ENCODE measurements at regions not wholly inside any gene's neighbourhood (a gene's known extent, or its start where the extent isn't known, plus 50 kb on each side); places are given as distances from the start of the nearest gene placed in this dataset.

DNA sequence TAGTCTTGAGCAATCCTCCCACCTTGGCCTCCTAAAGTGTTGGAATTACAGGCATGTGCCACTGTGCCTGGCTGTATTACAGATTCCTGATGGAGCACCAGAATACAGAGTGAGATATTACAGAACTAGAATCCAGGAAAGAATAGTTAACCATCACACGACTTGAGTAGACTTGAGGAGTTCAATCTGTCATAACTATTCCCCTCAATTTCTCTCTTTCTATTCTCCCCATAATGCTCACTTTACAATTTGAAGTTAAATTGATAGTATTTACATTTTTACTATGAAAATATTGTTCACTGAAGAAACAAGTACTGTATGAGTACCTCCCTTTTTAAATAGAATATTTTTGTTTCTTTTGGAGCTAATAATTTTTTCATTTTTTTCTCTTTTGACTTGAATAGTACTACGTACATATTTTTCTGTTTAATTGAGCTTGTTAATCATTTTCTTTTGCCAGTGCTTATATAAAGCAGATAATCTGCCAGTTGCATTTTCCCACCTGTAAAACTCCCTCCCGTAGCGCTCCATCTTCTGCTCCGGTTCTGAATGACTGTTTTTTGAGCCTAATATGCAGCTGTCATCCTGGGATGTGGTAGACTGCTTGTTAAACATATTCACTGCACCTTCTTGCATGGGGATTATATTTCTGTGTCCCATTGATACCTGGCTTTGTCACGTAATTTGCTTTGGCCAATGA is 105.5 kb downstream of the MYCN start (continued):
- TF ChIP-seq, protein P1, sequence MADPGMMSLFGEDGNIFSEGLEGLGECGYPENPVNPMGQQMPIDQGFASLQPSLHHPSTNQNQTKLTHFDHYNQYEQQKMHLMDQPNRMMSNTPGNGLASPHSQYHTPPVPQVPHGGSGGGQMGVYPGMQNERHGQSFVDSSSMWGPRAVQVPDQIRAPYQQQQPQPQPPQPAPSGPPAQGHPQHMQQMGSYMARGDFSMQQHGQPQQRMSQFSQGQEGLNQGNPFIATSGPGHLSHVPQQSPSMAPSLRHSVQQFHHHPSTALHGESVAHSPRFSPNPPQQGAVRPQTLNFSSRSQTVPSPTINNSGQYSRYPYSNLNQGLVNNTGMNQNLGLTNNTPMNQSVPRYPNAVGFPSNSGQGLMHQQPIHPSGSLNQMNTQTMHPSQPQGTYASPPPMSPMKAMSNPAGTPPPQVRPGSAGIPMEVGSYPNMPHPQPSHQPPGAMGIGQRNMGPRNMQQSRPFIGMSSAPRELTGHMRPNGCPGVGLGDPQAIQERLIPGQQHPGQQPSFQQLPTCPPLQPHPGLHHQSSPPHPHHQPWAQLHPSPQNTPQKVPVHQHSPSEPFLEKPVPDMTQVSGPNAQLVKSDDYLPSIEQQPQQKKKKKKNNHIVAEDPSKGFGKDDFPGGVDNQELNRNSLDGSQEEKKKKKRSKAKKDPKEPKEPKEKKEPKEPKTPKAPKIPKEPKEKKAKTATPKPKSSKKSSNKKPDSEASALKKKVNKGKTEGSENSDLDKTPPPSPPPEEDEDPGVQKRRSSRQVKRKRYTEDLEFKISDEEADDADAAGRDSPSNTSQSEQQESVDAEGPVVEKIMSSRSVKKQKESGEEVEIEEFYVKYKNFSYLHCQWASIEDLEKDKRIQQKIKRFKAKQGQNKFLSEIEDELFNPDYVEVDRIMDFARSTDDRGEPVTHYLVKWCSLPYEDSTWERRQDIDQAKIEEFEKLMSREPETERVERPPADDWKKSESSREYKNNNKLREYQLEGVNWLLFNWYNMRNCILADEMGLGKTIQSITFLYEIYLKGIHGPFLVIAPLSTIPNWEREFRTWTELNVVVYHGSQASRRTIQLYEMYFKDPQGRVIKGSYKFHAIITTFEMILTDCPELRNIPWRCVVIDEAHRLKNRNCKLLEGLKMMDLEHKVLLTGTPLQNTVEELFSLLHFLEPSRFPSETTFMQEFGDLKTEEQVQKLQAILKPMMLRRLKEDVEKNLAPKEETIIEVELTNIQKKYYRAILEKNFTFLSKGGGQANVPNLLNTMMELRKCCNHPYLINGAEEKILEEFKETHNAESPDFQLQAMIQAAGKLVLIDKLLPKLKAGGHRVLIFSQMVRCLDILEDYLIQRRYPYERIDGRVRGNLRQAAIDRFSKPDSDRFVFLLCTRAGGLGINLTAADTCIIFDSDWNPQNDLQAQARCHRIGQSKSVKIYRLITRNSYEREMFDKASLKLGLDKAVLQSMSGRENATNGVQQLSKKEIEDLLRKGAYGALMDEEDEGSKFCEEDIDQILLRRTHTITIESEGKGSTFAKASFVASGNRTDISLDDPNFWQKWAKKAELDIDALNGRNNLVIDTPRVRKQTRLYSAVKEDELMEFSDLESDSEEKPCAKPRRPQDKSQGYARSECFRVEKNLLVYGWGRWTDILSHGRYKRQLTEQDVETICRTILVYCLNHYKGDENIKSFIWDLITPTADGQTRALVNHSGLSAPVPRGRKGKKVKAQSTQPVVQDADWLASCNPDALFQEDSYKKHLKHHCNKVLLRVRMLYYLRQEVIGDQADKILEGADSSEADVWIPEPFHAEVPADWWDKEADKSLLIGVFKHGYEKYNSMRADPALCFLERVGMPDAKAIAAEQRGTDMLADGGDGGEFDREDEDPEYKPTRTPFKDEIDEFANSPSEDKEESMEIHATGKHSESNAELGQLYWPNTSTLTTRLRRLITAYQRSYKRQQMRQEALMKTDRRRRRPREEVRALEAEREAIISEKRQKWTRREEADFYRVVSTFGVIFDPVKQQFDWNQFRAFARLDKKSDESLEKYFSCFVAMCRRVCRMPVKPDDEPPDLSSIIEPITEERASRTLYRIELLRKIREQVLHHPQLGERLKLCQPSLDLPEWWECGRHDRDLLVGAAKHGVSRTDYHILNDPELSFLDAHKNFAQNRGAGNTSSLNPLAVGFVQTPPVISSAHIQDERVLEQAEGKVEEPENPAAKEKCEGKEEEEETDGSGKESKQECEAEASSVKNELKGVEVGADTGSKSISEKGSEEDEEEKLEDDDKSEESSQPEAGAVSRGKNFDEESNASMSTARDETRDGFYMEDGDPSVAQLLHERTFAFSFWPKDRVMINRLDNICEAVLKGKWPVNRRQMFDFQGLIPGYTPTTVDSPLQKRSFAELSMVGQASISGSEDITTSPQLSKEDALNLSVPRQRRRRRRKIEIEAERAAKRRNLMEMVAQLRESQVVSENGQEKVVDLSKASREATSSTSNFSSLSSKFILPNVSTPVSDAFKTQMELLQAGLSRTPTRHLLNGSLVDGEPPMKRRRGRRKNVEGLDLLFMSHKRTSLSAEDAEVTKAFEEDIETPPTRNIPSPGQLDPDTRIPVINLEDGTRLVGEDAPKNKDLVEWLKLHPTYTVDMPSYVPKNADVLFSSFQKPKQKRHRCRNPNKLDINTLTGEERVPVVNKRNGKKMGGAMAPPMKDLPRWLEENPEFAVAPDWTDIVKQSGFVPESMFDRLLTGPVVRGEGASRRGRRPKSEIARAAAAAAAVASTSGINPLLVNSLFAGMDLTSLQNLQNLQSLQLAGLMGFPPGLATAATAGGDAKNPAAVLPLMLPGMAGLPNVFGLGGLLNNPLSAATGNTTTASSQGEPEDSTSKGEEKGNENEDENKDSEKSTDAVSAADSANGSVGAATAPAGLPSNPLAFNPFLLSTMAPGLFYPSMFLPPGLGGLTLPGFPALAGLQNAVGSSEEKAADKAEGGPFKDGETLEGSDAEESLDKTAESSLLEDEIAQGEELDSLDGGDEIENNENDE (IDR thresholded peaks at IDR 0.05; ENCODE audit: insufficient replicate concordance, low read length), result no peak
- TF ChIP-seq HDAC2 (IDR thresholded peaks at IDR 0.05; ENCODE audit: borderline replicate concordance in 1 of 2, low read depth in 2 of 2, low read length in 2 of 2), result no peak
- no peak for TF ChIP-seq JUN (IDR thresholded peaks at IDR 0.05; ENCODE audit: low read depth, low read length)
- no peak for TF ChIP-seq TAF1 (IDR thresholded peaks at IDR 0.05; ENCODE audit: low read depth, low read length)
- TF ChIP-seq YY1 (IDR thresholded peaks at IDR 0.05; ENCODE audit: low read depth, low read length), result no peak
- no peak for TF ChIP-seq RFX5 (IDR thresholded peaks at IDR 0.05; ENCODE audit: borderline replicate concordance, low read depth, low read length)
- no peak for TF ChIP-seq SIRT6 (IDR thresholded peaks at IDR 0.05; ENCODE audit: low read length)
- no peak for TF ChIP-seq CHD1 (IDR thresholded peaks at IDR 0.05; ENCODE audit: low read depth, low read length)
- TF ChIP-seq NRF1 (IDR thresholded peaks at IDR 0.05; ENCODE audit: low read depth, low read length), result no peak
- no peak for TF ChIP-seq BRCA1 (IDR thresholded peaks at IDR 0.05; ENCODE audit: low read depth, low read length)

All from H1 (cell line).